NCI-H1048 (cell line): ENCODE measurements at regions not wholly inside any gene's neighbourhood (a gene's known extent, or its start where the extent isn't known, plus 50 kb on each side); places are given as distances from the start of the nearest gene placed in this dataset.

Source experiments
- DNase-seq: peaks from one replicate; lab custom pipeline; 2025; lab: John Stamatoyannopoulos, UW

GRCh38 chr15:85976986-85977385 is 102.7 kb upstream of the AGBL1 start:
- DNase-seq: no peak

- no peak for DNase-seq
Measured at GRCh38 chr15:85977586-85977985, 102.1 kb upstream of the AGBL1 start.

- no peak for DNase-seq
Measured at GRCh38 chr15:85979929-85980328, 99.7 kb upstream of the AGBL1 start.

- no peak for DNase-seq
Measured at GRCh38 chr15:85980946-85981345, 98.7 kb upstream of the AGBL1 start.

GRCh38 chr15:85984241-85984640 is 95.4 kb upstream of the AGBL1 start:
- DNase-seq: no peak

GRCh38 chr15:85986116-85986515 is 93.6 kb upstream of the AGBL1 start:
- no peak for DNase-seq

GRCh38 chr15:85986741-85987140 is 92.9 kb upstream of the AGBL1 start:
- DNase-seq: no peak

- DNase-seq: no peak
Measured at GRCh38 chr15:85988741-85989140, 90.9 kb upstream of the AGBL1 start.

GRCh38 chr15:85992224-85992623 is 87.4 kb upstream of the AGBL1 start:
- no peak for DNase-seq

GRCh38 chr15:85993116-85993515 is 86.6 kb upstream of the AGBL1 start:
- no peak for DNase-seq

GRCh38 chr15:85997618-85998017 is 82.1 kb upstream of the AGBL1 start:
- DNase-seq: no peak

- DNase-seq: no peak
Measured at GRCh38 chr15:85999658-86000057, 80.0 kb upstream of the AGBL1 start.

- no peak for DNase-seq
Measured at GRCh38 chr15:86001200-86001599, 78.5 kb upstream of the AGBL1 start.

- no peak for DNase-seq
Measured at GRCh38 chr15:86002444-86002843, 77.2 kb upstream of the AGBL1 start.

- no peak for DNase-seq
Measured at GRCh38 chr15:86004061-86004460, 75.6 kb upstream of the AGBL1 start.

- DNase-seq: no peak
Measured at GRCh38 chr15:86006546-86006945, 73.1 kb upstream of the AGBL1 start.

GRCh38 chr15:86009727-86010126 is 69.9 kb upstream of the AGBL1 start:
- DNase-seq: no peak

GRCh38 chr15:86010398-86010797 is 69.3 kb upstream of the AGBL1 start:
- DNase-seq: no peak

- DNase-seq: no peak
Measured at GRCh38 chr15:86010891-86011290, 68.8 kb upstream of the AGBL1 start.

GRCh38 chr15:86014016-86014415 is 65.7 kb upstream of the AGBL1 start:
- no peak for DNase-seq

- DNase-seq: no peak
Measured at GRCh38 chr15:86016750-86017149, 62.9 kb upstream of the AGBL1 start.

- DNase-seq: no peak
Measured at GRCh38 chr15:86018679-86019078, 61.0 kb upstream of the AGBL1 start.

GRCh38 chr15:86021281-86022264 is 58.1 kb upstream of the AGBL1 start:
- DNase-seq: no peak

GRCh38 chr15:86028961-86029360 is 50.7 kb upstream of the AGBL1 start:
- DNase-seq: no peak
